ENCODE measurements at regions not wholly inside any gene's neighbourhood (a gene's known extent, or its start where the extent isn't known, plus 50 kb on each side); places are given as distances from the start of the nearest gene placed in this dataset.
"Not testable (repeated sequence)": the region's sequence is repeated elsewhere in the genome, so short reads cannot be mapped to it uniquely, and the experiment has no call there.

DNA sequence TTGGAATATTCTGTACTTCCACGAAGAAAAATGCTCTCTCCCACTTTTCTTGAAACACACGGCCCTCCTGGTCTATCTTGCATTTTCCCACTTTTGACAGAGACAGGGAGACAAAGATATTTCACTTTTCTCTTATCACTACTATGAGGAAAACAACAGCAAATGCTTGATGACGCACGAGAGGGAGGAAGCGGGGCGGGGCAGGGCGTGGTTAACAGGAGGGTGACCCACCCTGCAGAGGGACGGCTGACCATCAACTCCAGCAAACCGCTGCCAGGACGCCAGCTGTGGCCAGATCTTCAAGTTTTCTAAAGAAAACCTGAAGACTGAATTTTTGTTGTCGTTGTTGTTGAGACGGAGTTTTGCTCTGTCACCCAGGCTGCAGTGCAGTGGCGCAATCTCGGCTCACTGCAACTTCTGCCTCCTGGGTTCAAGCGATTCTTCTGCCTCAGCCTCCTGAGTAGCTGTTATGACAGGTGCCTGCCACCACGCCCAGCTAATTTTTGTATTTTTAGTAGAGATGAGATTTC lies 63.8 kb downstream of the NSUN5 start:
- TF ChIP-seq POLR2A (IDR thresholded peaks at IDR 0.05): not testable (repeated sequence)
- TF ChIP-seq, protein P1, sequence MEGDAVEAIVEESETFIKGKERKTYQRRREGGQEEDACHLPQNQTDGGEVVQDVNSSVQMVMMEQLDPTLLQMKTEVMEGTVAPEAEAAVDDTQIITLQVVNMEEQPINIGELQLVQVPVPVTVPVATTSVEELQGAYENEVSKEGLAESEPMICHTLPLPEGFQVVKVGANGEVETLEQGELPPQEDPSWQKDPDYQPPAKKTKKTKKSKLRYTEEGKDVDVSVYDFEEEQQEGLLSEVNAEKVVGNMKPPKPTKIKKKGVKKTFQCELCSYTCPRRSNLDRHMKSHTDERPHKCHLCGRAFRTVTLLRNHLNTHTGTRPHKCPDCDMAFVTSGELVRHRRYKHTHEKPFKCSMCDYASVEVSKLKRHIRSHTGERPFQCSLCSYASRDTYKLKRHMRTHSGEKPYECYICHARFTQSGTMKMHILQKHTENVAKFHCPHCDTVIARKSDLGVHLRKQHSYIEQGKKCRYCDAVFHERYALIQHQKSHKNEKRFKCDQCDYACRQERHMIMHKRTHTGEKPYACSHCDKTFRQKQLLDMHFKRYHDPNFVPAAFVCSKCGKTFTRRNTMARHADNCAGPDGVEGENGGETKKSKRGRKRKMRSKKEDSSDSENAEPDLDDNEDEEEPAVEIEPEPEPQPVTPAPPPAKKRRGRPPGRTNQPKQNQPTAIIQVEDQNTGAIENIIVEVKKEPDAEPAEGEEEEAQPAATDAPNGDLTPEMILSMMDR (IDR thresholded peaks at IDR 0.05): not testable (repeated sequence)

Data from suprapubic skin (tissue), 3 donors.